ENCODE measurements at regions not wholly inside any gene's neighbourhood (a gene's known extent, or its start where the extent isn't known, plus 50 kb on each side); places are given as distances from the start of the nearest gene placed in this dataset.

DNA sequence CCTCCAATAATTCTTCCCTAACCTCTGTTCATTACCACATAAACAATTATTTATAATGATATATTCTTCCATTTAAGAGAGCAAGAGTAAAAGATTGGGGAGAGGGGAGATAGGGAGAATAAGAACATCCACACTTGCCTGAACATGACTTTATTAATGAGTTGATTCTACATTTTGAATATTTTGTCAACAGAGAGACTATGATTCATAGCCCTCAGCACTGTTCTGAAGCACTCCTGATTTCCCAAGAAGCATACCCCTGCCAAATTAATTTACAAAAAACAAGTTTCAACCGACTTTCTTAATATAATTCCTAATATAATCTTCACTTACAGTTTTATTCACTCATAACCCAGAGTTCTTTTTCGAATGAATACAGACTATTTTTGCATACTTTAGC lies 828.8 kb downstream of the ROBO2 start:
- no peak for DNase-seq (ENCODE audit: low spot score)

DNA sequence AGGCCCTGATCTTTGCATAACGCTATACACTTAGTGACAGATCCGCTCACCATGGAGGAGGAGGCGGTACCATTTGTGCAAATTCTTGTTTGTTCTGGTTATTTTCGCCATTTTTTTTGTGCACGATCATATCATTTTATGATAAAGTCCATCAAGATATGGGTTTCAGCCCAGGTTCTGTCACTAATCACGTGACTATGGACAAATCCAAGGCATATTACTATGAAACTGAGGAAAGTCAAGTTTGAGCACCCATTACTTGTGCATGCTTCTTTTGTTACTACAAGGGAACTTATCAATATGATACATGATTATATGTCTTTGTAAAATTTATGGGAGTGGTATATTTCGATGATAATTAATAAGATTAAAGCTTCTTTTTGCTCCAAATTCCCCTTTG lies 829.5 kb downstream of the ROBO2 start:
- no peak for DNase-seq (ENCODE audit: low spot score)

- no peak for DNase-seq (ENCODE audit: low spot score)
These were observed 831.5 kb downstream of the ROBO2 start for GRCh38 chr3:77871436-77871835.

GRCh38 chr3:77873598-77873997 lies 833.7 kb downstream of the ROBO2 start:
- no peak for DNase-seq (ENCODE audit: low spot score)

- DNase-seq (ENCODE audit: low spot score): no peak
These were observed 845.5 kb downstream of the ROBO2 start for GRCh38 chr3:77885381-77885780.

- no peak for DNase-seq (ENCODE audit: low spot score)
These were observed 847.7 kb downstream of the ROBO2 start for GRCh38 chr3:77887611-77888010.

GRCh38 chr3:77889616-77890015 lies 849.7 kb downstream of the ROBO2 start:
- DNase-seq (ENCODE audit: low spot score): no peak

GRCh38 chr3:77898621-77899020 lies 858.7 kb downstream of the ROBO2 start:
- no peak for DNase-seq (ENCODE audit: low spot score)

DNA sequence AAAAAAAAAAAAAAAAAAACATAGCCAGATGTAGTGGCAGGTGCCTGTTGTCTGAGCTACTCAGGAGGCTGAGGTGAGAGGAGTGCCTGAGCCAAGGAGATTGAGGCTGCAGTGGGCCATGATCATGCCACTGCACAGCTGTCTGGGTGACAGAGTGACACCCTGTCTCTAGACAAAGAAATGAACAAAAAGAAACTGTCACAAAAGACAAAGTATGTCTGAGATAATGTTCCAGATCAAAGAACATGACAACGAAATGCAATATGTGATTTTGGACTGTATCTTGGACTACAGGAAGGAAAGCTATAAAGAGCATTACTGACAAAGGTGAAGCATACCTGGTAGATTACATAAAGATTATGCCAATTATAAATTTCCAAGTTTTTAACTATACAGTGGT lies 862.8 kb downstream of the ROBO2 start:
- DNase-seq (ENCODE audit: low spot score): no peak

GRCh38 chr3:77906102-77906709 lies 866.3 kb downstream of the ROBO2 start:
- no peak for DNase-seq (ENCODE audit: low spot score)

- DNase-seq (ENCODE audit: low spot score): no peak
These were observed 873.8 kb downstream of the ROBO2 start for GRCh38 chr3:77913524-77914174.

- DNase-seq (ENCODE audit: low spot score): no peak
These were observed 875.4 kb downstream of the ROBO2 start for GRCh38 chr3:77915336-77915735.

DNA sequence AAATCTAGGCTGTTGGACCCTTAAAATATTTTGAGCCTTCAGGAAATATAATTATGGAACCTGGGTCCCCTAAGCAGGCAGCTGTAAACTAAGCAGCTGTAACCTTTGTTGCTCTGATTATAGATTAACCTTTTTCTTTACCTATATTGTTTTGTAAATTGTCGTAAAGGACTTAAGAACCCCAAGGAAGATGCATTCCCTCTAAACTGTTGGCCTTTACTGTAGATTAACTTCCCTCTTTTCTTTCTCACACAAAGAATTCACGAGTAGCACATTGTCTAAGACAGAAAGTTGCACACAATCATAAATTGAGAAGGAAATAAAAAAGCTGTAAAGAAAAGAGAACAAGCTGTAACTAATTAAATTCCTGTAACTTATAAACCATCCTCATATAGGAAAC lies 877.3 kb downstream of the ROBO2 start:
- no peak for DNase-seq (ENCODE audit: low spot score)

- DNase-seq (ENCODE audit: low spot score): no peak
These were observed 879.3 kb downstream of the ROBO2 start for GRCh38 chr3:77919244-77919643.

DNA sequence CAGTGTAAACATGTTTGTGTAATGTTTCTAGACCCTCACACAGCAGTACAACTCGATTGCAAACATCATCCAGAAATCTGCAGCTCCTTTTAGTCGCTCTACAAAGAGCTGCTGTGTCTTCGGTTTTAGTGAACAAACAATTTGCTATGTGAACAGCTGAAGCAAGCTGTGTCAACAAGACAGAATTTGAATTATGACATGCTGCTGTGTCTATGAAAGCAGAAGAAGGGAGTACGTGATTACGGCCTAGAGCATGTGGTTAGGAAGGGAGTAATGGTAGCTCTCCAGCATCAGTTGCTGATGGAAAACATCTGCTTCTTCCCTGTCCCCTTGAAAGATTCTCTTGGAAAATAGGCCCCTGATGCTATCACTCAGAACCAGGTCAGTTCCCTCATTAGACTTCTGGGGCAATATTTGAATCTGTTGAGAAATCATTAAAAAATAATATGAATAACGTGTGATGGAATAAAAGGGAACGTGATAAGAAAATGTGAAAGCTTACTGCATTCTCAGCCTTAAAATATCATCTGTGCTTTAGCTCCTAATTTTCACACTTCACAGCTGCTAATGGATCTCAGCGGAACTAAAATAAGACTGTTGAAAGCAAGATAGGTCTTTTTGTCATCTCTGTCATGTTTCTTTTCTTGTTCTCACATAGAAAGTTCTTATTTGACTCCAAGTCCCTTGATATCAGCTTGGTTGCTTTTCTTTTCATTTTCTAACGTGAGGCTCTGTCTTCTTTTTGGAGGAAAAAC lies 891.5 kb downstream of the ROBO2 start:
- no peak for DNase-seq (ENCODE audit: low spot score)

DNA sequence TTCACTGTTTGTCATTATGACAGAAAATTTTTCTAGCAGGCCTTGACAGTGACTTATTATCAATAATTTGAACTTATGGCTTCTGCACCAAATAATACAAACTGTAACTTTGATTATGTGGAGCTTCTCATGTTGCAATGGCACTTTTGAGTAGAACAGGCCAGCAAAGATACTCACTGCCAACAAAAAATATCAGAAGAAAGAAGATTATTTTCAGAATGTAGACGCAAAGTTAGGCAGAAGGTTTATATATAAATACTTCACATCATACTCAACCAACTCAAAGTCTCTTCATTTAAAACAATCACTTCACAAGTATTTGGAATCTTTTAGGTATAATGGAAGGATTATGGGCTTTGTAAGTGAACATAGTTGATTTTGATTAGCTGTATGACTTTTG lies 893.0 kb downstream of the ROBO2 start:
- DNase-seq (ENCODE audit: low spot score): no peak

DNA sequence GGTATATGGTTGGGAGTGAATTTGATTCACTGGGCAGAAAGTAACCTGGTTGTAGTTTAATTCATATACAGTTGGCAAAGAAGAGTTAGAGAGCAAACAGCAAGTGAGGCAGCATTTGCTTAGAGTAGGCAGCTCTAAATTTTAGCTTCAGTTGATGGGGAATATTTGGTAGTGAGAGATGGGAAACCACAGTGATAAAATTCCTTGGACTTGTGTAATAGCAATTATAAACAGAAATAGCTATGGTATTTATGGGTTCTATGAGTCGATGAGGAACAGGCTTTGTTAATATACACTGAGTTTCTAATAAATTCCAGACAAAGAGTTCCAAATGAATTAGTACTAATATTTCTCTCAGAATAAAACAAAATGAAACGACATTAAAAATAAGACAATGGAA lies 894.0 kb downstream of the ROBO2 start:
- DNase-seq (ENCODE audit: low spot score): no peak

GRCh38 chr3:77935418-77935817 lies 895.5 kb downstream of the ROBO2 start:
- no peak for DNase-seq (ENCODE audit: low spot score)

- no peak for DNase-seq (ENCODE audit: low spot score)
These were observed 899.8 kb downstream of the ROBO2 start for GRCh38 chr3:77939726-77940125.

DNA sequence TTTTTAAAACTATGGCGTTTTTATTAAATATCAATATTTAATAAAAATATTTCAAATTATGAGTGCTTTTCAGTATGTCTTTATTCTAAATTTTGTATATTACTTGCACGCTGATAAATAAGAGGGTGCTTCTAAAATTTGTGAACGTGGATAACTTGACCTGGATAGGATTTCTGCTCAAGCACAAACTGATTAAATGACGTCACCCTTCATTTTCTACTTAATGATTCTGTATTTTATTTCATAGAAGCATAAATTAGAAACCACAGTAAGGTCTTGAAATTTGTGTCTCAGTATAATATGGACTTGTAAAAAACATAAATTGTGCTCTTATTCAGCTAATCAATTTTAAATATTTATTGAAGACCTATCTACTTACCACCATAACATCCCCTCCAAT lies 903.7 kb downstream of the ROBO2 start:
- no peak for DNase-seq (ENCODE audit: low spot score)

DNA sequence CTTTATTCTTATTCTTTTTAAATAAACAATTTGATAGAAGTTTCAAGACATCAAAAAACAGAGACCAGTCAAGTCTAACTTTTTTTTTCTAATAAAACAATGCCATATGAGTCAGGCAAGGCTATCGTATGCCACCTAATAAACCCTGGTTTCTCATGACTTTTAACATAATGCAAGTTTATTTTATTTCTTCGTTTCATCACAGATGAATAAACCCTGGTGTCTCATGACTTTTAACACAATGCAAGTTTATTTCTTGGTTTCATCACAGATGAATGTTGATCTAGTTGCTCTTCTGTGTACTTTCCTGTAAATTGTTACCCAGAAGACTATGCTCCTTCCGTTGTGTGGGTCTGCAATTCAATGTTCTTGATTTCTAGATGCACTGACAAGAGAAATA lies 905.4 kb downstream of the ROBO2 start:
- DNase-seq (ENCODE audit: low spot score): no peak

GRCh38 chr3:77947671-77948070 lies 907.8 kb downstream of the ROBO2 start:
- no peak for DNase-seq (ENCODE audit: low spot score)

- DNase-seq (ENCODE audit: low spot score): no peak
These were observed 927.7 kb downstream of the ROBO2 start for GRCh38 chr3:77967621-77968020.

DNA sequence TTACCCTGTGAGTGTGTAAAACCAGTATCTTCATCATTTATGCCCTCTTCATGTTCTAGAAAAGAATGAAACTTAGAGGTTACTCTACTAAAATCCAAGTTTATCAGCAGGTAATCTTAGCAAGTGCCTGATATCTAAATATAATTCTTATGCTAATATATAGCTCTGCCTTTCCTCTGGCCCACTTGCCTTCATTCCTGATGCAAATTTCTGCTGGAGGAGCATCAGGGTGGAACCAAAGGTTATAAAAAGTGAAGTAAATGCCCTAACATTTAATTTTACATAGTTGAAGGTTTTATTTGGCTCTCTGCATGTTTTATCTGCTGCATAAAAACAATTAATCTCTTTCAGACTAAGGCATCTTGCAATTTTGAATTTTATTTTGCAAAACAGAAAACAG lies 936.2 kb downstream of the ROBO2 start:
- no peak for DNase-seq (ENCODE audit: low spot score)
